DOHH2 (cell line): ENCODE measurements at regions not wholly inside any gene's neighbourhood (a gene's known extent, or its start where the extent isn't known, plus 50 kb on each side); places are given as distances from the start of the nearest gene placed in this dataset.

Source experiments
- H3F3A ChIP-seq: fragments of 200-600 bp; sonication (generic), shearing (Covaris generic); 2 replicates; pipeline ENCODE4 v1.6.0; 2016; ENCODE audit warnings: antibody characterized with exemption, mild to moderate bottlenecking; ENCODE audit not compliant: control insufficient read depth, insufficient read depth
- H3K27ac ChIP-seq: fragments of 200-600 bp; sonication (generic); 2 replicates; pipeline ENCODE4 v1.5.1; 2014; ENCODE audit warnings: low read depth, mild to moderate bottlenecking, low read length, moderate library complexity
- H3K27me3 ChIP-seq: fragments of 200-600 bp; sonication (generic); 2 replicates; pipeline ENCODE4 v1.6.1; 2014; ENCODE audit warnings: mild to moderate bottlenecking, low read length, mixed read lengths; ENCODE audit not compliant: control insufficient read depth
- H3K36me3 ChIP-seq: fragments of 200-600 bp; sonication (generic); 2 replicates; pipeline ENCODE4 v1.6.1; 2014; ENCODE audit warnings: mild to moderate bottlenecking, low read length, moderate library complexity, mixed read lengths; ENCODE audit not compliant: control insufficient read depth
- H3K4me1 ChIP-seq: fragments of 200-600 bp; sonication (generic); 2 replicates; pipeline ENCODE4 v1.6.1; 2014; ENCODE audit warnings: mild to moderate bottlenecking, low read length, mixed read lengths; ENCODE audit not compliant: control insufficient read depth
- H3K4me2 ChIP-seq: fragments of 200-600 bp; sonication (generic); 2 replicates; pipeline ENCODE4 v1.6.0; 2014; ENCODE audit warnings: mild to moderate bottlenecking, low read length, moderate library complexity
- H3K4me3 ChIP-seq: fragments of 200-600 bp; sonication (generic); 2 replicates; pipeline ENCODE4 v1.5.1; 2014; ENCODE audit warnings: mild to moderate bottlenecking, low read length, mixed read lengths
- H3K79me2 ChIP-seq: fragments of 200-600 bp; sonication (generic); 2 replicates; pipeline ENCODE4 v1.6.1; 2014; ENCODE audit warnings: mild to moderate bottlenecking, low read length, mixed read lengths; ENCODE audit not compliant: control insufficient read depth
- H3K9me2 ChIP-seq: fragments of 200-600 bp; sonication (generic); replicated peaks from 2 replicates; pipeline ENCODE4 v1.6.1; 2014; ENCODE audit warnings: mild to moderate bottlenecking, low read length, mixed read lengths; ENCODE audit not compliant: control insufficient read depth
- H3K9me3 ChIP-seq: fragments of 200-600 bp; sonication (generic); 2 replicates; pipeline ENCODE4 v1.6.1; 2014; ENCODE audit warnings: antibody characterized with exemption, low read length, mixed read lengths; ENCODE audit not compliant: control insufficient read depth, insufficient read depth
- H4K20me1 ChIP-seq: fragments of 200-600 bp; sonication (generic); 2 replicates; pipeline ENCODE4 v1.6.0; 2014; ENCODE audit warnings: low read depth, mild to moderate bottlenecking, antibody characterized with exemption, low read length, moderate library complexity; ENCODE audit not compliant: control insufficient read depth, insufficient read depth
- EZH2phosphoT487 ChIP-seq: fragments of 200-600 bp; sonication (generic); IDR thresholded peaks from 2 replicates; pipeline ENCODE4 v1.6.1; 2017; ENCODE audit warnings: borderline replicate concordance, mild to moderate bottlenecking, antibody characterized with exemption, low read length, moderate library complexity, mixed read lengths
- TF ChIP-seq, protein P1 (sequence below): fragments of 200-600 bp; sonication (generic); IDR thresholded peaks from one replicate; pipeline ENCODE4 v1.5.1; 2014; ENCODE audit warnings: antibody characterized with exemption, mild to moderate bottlenecking, low read depth, low read length; ENCODE audit not compliant: poor library complexity, severe bottlenecking

DNA sequence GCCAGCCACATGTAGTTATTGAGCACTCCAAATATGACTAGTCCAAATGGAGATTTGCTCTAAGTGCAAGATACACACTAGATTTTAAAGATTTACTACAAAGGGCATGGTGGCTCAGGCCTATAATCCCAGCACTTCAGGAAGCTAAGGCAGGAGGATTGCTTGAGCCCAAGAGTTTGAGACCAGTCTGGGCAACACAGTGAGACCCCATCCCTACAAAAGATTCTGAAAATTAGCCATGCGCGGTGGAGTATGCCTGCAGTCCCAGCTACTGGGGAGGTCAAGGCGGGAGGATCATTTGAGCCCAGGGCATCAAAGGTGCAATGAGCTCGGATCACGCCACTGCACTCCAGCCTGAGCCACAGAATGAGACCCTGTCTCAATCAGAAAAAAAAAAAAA, 93.5 kb upstream of the HNRNPA3 start:
- Histone ChIP-seq H3K27me3 (peaks cover 3% of the 10 kb centered on the region; the same call in 1 of the 2 replicates), H4K20me1 (no peaks in the 10 kb centered on the region), H3K4me1 (no peaks in the 10 kb centered on the region), H3F3A (no peaks in the 10 kb centered on the region), H3K4me3 (no peak overlapping the region), H3K36me3 (no peaks in the 10 kb centered on the region), H3K27ac (no peak overlapping the region), H3K9me3 (no peaks in the 10 kb centered on the region), H3K4me2 (no peak overlapping the region), H3K9me2 (no peaks in the 10 kb centered on the region), H3K79me2 (no peaks in the 10 kb centered on the region)
- TF ChIP-seq, protein P1, sequence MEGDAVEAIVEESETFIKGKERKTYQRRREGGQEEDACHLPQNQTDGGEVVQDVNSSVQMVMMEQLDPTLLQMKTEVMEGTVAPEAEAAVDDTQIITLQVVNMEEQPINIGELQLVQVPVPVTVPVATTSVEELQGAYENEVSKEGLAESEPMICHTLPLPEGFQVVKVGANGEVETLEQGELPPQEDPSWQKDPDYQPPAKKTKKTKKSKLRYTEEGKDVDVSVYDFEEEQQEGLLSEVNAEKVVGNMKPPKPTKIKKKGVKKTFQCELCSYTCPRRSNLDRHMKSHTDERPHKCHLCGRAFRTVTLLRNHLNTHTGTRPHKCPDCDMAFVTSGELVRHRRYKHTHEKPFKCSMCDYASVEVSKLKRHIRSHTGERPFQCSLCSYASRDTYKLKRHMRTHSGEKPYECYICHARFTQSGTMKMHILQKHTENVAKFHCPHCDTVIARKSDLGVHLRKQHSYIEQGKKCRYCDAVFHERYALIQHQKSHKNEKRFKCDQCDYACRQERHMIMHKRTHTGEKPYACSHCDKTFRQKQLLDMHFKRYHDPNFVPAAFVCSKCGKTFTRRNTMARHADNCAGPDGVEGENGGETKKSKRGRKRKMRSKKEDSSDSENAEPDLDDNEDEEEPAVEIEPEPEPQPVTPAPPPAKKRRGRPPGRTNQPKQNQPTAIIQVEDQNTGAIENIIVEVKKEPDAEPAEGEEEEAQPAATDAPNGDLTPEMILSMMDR = no peak
- no peak for TF ChIP-seq EZH2phosphoT487

GRCh38 chr2:177123048-177123447, 89.5 kb upstream of the HNRNPA3 start:
- Histone ChIP-seq H3K79me2 (no peaks in the 10 kb centered on the region), H3K4me1 (no peaks in the 10 kb centered on the region), H3K4me2 (no peak overlapping the region), H3K27me3 (peaks cover 3% of the 10 kb centered on the region; the same call in 1 of the 2 replicates), H4K20me1 (no peaks in the 10 kb centered on the region), H3K27ac (no peak overlapping the region), H3K4me3 (no peak overlapping the region), H3F3A (no peaks in the 10 kb centered on the region), H3K9me3 (no peaks in the 10 kb centered on the region), H3K9me2 (no peaks in the 10 kb centered on the region), H3K36me3 (no peaks in the 10 kb centered on the region)
- TF ChIP-seq EZH2phosphoT487 = no peak
- TF ChIP-seq, protein P1 = no peak

DNA sequence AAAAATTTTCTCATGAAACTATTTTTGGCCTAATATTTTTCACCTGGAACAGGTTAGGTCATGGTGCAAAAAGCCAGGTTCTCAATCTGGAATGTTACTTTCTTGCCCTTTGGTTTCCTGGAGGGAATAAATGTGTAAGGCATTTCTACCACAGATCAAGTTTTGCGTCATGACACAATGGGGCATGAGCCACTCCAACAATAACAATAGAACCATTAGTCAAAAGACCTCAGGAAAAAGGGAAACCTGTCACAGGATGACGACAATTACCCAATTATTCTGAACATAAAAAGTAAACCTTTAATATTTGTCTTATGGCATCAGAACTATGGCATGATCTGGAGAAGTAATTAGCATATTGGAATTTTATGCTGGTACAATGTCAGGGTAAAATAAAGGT, 88.2 kb upstream of the HNRNPA3 start:
- Histone ChIP-seq H3K9me3 (no peaks in the 10 kb centered on the region), H3K36me3 (no peaks in the 10 kb centered on the region), H4K20me1 (no peaks in the 10 kb centered on the region), H3K79me2 (no peaks in the 10 kb centered on the region), H3K4me3 (no peak overlapping the region), H3K4me1 (no peaks in the 10 kb centered on the region), H3K9me2 (no peaks in the 10 kb centered on the region), H3F3A (no peaks in the 10 kb centered on the region), H3K27me3 (peaks cover 3% of the 10 kb centered on the region; the same call in 1 of the 2 replicates), H3K27ac (no peak overlapping the region), H3K4me2 (no peak overlapping the region)
- no peak for TF ChIP-seq EZH2phosphoT487
- TF ChIP-seq, protein P1 = no peak

GRCh38 chr2:177127821-177128220, 84.8 kb upstream of the HNRNPA3 start:
- Histone ChIP-seq H4K20me1 (no peaks in the 10 kb centered on the region), H3F3A (no peaks in the 10 kb centered on the region), H3K36me3 (no peaks in the 10 kb centered on the region), H3K27me3 (peaks cover 3% of the 10 kb centered on the region; the same call in 1 of the 2 replicates), H3K4me1 (no peaks in the 10 kb centered on the region), H3K4me3 (no peak overlapping the region), H3K27ac (no peak overlapping the region), H3K4me2 (no peak overlapping the region), H3K9me3 (no peaks in the 10 kb centered on the region), H3K79me2 (no peaks in the 10 kb centered on the region), H3K9me2 (no peaks in the 10 kb centered on the region)
- TF ChIP-seq, protein P1 = no peak
- no peak for TF ChIP-seq EZH2phosphoT487
